GM18519 (cell line): ENCODE measurements at regions not wholly inside any gene's neighbourhood (a gene's known extent, or its start where the extent isn't known, plus 50 kb on each side); places are given as distances from the start of the nearest gene placed in this dataset.

Source experiments
- ATAC-seq: cut with Tn5 transposase; IDR thresholded peaks from one replicate; pipeline ENCODE4 v1.9.1; 2021; ENCODE audit warnings: mild to moderate bottlenecking, moderate library complexity; ENCODE audit not compliant: unreplicated experiment, low FRiP score

- ATAC-seq, result no peak
Measured at GRCh38 chr3:25120665-25121064, 307.4 kb upstream of the RARB start.

- no peak for ATAC-seq
Measured at GRCh38 chr3:25125201-25125600, 302.9 kb upstream of the RARB start.

- ATAC-seq, result no peak
Measured at GRCh38 chr3:25128735-25129134, 299.3 kb upstream of the RARB start.

GRCh38 chr3:25130724-25131520 lies 297.1 kb upstream of the RARB start:
- ATAC-seq, result no peak

- no peak for ATAC-seq
Measured at GRCh38 chr3:25133588-25133987, 294.5 kb upstream of the RARB start.

GRCh38 chr3:25137606-25138005 lies 290.5 kb upstream of the RARB start:
- ATAC-seq, result no peak

- ATAC-seq, result no peak
Measured at GRCh38 chr3:25139267-25139666, 288.8 kb upstream of the RARB start.

- ATAC-seq, result no peak
Measured at GRCh38 chr3:25142609-25143355, 285.3 kb upstream of the RARB start.

GRCh38 chr3:25143356-25144025 lies 284.6 kb upstream of the RARB start:
- ATAC-seq, result no peak

GRCh38 chr3:25144430-25144829 lies 283.6 kb upstream of the RARB start:
- no peak for ATAC-seq

- ATAC-seq, result no peak
Measured at GRCh38 chr3:25145176-25145575, 282.9 kb upstream of the RARB start.

GRCh38 chr3:25150199-25150598 lies 277.9 kb upstream of the RARB start:
- no peak for ATAC-seq

GRCh38 chr3:25151281-25151902 lies 276.7 kb upstream of the RARB start:
- ATAC-seq, result no peak

GRCh38 chr3:25151903-25152295 lies 276.2 kb upstream of the RARB start:
- no peak for ATAC-seq

- no peak for ATAC-seq
Measured at GRCh38 chr3:25153136-25153535, 274.9 kb upstream of the RARB start.

- ATAC-seq, result no peak
Measured at GRCh38 chr3:25153561-25153960, 274.5 kb upstream of the RARB start.

- no peak for ATAC-seq
Measured at GRCh38 chr3:25155652-25156471, 272.2 kb upstream of the RARB start.

GRCh38 chr3:25156626-25157025 lies 271.4 kb upstream of the RARB start:
- ATAC-seq, result no peak

GRCh38 chr3:25165306-25165705 lies 262.8 kb upstream of the RARB start:
- ATAC-seq, result no peak

- no peak for ATAC-seq
Measured at GRCh38 chr3:25166016-25166415, 262.0 kb upstream of the RARB start.
